ENCODE measurements at regions not wholly inside any gene's neighbourhood (a gene's known extent, or its start where the extent isn't known, plus 50 kb on each side); places are given as distances from the start of the nearest gene placed in this dataset.
"Not testable (repeated sequence)": the region's sequence is repeated elsewhere in the genome, so short reads cannot be mapped to it uniquely, and the experiment has no call there.

DNA sequence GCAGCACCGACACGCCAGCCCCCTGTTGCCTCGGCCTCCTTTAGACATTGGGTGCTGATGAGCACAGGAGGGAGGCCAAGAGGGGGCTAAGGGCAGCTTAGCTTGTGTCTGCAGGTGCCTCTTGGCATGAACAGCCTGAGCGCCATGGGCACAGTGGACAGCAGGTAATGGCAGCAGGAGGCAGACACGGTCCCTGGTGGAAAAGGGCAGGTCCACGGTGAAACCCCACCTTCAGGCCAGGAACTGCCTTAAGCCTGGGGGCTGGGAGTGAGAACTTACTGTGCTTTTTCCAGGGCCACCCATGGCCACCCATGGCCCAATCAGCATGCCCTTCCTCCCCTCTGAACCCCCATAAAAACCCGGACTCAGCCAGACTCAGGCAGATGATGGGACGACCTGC lies 633.4 kb upstream of the TMEFF2 start:
- DNase-seq, result no peak

DNA sequence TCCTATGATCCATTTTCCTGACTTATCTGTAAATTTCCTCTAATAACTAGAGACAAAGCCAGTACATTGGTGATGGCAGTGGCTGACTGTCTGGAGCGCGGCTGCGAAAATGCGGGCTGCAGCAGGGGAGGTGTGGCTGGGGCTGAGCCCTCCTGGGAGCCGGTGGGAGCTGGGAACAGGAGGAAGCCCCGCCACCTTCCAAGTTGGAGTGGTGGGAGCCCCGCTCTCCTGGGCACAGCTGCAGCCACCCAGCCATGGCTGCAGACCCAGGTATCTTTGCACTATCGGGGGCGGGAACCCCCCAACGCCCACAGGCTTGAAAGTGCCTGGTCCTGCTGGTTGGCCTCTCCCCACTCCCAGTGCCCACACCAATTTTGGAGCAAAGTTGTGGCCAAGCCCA lies 633.0 kb upstream of the TMEFF2 start:
- no peak for DNase-seq

- no peak for DNase-seq
Observed at GRCh38 chr2:192814376-192814775, 619.6 kb upstream of the TMEFF2 start.

- no peak for DNase-seq
Observed at GRCh38 chr2:192813341-192813740, 618.6 kb upstream of the TMEFF2 start.

DNA sequence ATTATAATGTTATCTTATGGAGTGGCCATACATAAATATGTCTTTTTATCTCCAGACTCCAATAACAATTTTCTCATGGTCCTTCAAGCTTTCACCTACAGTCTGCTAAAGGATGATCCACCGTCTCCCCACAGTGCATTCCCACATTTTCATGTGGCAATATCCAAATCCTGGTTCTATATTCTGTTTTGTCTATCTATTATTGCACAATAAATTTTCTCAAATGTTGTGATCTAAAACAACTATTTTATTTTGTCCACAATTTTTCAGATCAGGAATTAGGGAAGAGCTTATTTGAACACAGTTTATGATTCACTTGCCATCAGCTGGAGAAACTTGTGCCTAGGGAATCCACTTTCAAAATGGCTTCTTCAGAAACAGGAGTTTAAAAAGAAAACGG lies 614.4 kb upstream of the TMEFF2 start:
- DNase-seq, result no peak

GRCh38 chr2:192783643-192784042 lies 588.9 kb upstream of the TMEFF2 start:
- peak; percentile 8 for DNase-seq

DNA sequence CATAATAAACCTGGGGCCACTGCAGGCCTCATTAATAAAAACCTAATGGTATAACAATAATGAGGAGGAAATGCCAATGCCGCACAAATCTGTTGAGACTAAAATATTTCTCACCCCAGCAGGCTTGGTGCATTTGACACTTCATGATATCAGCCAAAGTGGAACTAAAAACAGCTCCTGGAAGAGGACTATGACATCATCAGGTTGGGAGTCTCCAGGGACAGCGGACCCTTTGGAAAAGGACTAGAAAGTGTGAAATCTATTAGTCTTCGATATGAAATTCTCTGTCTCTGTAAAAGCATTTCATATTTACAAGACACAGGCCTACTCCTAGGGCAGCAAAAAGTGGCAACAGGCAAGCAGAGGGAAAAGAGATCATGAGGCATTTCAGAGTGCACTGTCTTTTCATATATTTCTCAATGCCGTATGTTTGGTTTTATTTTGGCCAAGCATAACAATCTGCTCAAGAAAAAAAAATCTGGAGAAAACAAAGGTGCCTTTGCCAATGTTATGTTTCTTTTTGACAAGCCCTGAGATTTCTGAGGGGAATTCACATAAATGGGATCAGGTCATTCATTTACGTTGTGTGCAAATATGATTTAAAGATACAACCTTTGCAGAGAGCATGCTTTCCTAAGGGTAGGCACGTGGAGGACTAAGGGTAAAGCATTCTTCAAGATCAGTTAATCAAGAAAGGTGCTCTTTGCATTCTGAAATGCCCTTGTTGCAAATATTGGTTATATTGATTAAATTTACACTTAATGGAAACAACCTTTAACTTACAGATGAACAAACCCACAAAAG lies 580.9 kb upstream of the TMEFF2 start:
- no peak for DNase-seq

GRCh38 chr2:192775011-192775410 lies 580.3 kb upstream of the TMEFF2 start:
- no peak for DNase-seq

GRCh38 chr2:192773044-192773443 lies 578.3 kb upstream of the TMEFF2 start:
- DNase-seq, result no peak

GRCh38 chr2:192749611-192750200 lies 555.0 kb upstream of the TMEFF2 start:
- peak; percentile 55 for DNase-seq

GRCh38 chr2:192741889-192742288 lies 547.2 kb upstream of the TMEFF2 start:
- no peak for DNase-seq

GRCh38 chr2:192735447-192735846 lies 540.7 kb upstream of the TMEFF2 start:
- no peak for DNase-seq

DNA sequence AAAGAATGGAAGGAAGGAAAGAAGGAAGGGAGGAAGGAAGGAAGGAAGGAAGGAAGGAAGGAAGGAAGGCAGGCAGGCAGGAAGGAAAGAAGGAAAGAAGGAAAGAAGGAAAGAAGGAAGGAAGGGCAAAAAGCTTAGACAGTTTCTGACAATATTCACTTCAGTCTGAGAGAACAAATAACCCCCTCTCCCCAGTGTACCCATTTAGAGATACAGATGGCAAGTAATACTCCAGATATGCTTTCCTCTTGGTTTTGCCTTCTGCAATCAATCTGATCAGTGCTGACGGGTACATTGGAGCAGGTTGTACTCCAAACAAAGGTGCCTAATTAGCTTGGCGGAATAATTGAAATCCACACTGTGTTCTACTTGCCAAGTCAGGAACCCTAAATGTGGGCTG lies 534.6 kb upstream of the TMEFF2 start:
- DNase-seq, result no peak

DNA sequence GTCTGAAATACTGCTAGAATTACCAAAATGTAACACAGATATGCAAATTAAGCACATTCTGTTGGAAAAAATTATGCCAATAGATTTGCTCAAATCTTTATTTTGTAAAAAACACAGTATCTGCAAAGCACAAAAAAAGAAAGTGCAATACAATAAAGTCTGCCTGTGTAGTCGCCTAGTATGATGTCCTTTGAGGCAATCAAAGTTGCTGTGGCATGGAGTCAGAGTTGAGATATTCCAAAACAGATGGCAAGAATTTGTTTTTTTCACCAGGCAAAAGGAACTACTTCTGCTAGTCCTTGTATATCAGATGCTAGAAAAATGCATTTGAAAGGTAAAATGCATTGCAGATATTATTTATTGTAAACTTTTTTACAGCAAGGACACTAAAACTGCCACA lies 531.3 kb upstream of the TMEFF2 start:
- no peak for DNase-seq

- DNase-seq, result no peak
Observed at GRCh38 chr2:192719629-192720028, 524.9 kb upstream of the TMEFF2 start.

GRCh38 chr2:192718340-192718739 lies 523.6 kb upstream of the TMEFF2 start:
- DNase-seq, result no peak

GRCh38 chr2:192700934-192701333 lies 506.2 kb upstream of the TMEFF2 start:
- DNase-seq, result no peak

DNA sequence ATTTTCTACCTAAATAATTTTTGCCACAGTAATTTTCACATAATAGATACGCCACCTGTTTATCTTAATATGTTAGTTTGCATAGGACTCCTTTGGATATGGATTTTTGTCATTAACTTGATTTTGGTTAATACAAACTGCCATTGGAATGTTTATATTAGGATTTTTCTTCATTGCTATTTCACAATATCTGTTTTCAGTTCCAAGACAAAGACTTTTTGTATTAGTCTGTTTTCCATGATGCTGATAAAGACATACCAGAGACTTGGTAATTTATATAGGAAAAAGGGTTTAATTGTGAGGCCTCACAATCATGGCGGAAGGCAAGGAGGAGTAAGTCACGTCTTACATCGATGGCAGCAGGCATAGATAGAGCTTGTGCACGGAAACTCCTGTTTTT lies 503.1 kb upstream of the TMEFF2 start:
- no peak for DNase-seq

- DNase-seq, result no peak
Observed at GRCh38 chr2:192696857-192697256, 502.1 kb upstream of the TMEFF2 start.

DNA sequence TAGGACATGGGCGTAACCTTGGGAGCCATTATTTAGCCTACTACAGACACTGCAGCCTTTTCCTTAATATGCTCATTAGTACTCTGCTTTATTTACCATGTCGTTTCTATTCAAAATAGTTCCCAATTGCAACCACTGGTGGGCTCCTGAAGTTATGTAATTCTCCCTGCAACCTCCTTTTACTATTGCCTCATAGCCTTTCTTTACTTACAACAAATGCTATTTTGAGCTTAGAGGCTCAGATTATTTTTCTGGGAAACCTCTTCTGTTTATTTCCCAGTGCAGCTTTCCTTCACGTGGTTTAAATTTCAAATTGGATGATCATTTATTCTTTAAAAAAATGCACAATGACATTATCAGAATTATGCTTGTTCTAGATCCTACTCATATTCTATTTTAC lies 492.3 kb upstream of the TMEFF2 start:
- no peak for DNase-seq

DNA sequence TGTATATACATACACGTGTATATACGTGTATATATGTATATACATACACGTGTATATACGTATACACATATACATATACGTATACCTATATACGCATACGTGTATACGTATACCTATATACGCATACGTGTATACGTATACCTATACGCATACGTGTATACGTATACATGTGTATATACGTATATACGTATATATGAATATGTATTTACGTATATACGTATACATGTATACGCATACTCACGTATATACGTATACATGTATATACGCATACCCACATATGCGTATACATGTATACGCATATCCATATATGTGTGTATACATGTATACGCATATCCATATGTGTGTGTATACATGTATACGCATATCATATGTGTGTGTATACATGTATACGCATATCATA lies 487.8 kb upstream of the TMEFF2 start:
- DNase-seq, result not testable (repeated sequence)

DNA sequence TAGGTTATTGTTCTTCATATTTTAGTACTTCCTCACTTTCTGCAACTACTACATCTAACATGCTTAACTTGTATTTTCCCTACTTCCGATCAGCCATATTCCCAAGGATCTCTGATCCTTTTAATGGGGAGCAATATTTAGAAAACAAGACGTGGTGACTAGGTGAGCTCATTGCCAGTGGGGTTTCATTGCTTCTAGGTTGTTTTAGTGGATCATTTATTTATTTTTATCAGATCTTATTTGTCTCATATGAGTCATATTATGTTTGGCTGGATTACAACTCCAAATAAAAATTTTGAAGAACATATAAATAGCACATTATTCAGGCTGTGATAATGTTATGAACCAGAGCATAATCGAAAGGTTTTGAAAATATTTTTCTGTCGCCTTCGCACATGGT lies 480.9 kb upstream of the TMEFF2 start:
- DNase-seq, result no peak

- DNase-seq, result no peak
Observed at GRCh38 chr2:192669505-192670091, 474.9 kb upstream of the TMEFF2 start.

- DNase-seq, result not testable (repeated sequence)
Observed at GRCh38 chr2:192660555-192660954, 465.8 kb upstream of the TMEFF2 start.
